GM23338 (cell line): ENCODE measurements at regions not wholly inside any gene's neighbourhood (a gene's known extent, or its start where the extent isn't known, plus 50 kb on each side); places are given as distances from the start of the nearest gene placed in this dataset.

Experiments
- ATAC-seq: fragments of 200-7000 bp; cut with Tn5 transposase; 3 replicates; pipeline ENCODE4 v1.9.1; 2020
- DNase-seq: peaks from one replicate; pipeline ENCODE4 v3.0.0-alpha.2; 2015; ENCODE audit warnings: low spot score
- H2AFZ ChIP-seq: fragments of 200-600 bp; sonication (generic); 2 replicates; pipeline ENCODE4 v1.8.0; 2016; ENCODE audit warnings: antibody characterized with exemption, mild to moderate bottlenecking, moderate library complexity
- H3F3A ChIP-seq: fragments of 200-600 bp; sonication (generic); replicated peaks from 2 replicates; pipeline ENCODE4 v1.8.0; 2017; ENCODE audit warnings: antibody characterized with exemption, mixed run types, low read depth
- H3K27ac ChIP-seq: fragments of 200-600 bp; sonication (generic); 2 replicates; pipeline ENCODE4 v1.6.1; 2016; ENCODE audit warnings: low read depth
- H3K27me3 ChIP-seq: fragments of 200-600 bp; sonication (generic); 2 replicates; pipeline ENCODE4 v1.8.0; 2016; ENCODE audit warnings: mild to moderate bottlenecking, mixed run types, moderate library complexity; ENCODE audit not compliant: insufficient read depth
- H3K36me3 ChIP-seq: fragments of 200-600 bp; sonication (generic); 2 replicates; pipeline ENCODE4 v1.8.0; 2016; ENCODE audit warnings: mild to moderate bottlenecking; ENCODE audit not compliant: insufficient read depth
- H3K4me1 ChIP-seq: fragments of 200-600 bp; sonication (generic); 2 replicates; pipeline ENCODE4 v1.8.0; 2016; ENCODE audit warnings: mild to moderate bottlenecking, moderate library complexity; ENCODE audit not compliant: insufficient read depth
- H3K4me2 ChIP-seq: fragments of 200-600 bp; sonication (generic); 2 replicates; pipeline ENCODE4 v1.7.1; 2017; ENCODE audit warnings: mixed run types
- H3K4me3 ChIP-seq: fragments of 200-600 bp; sonication (generic); 2 replicates; pipeline ENCODE4 v1.6.1; 2016; ENCODE audit warnings: mixed run types
- H3K79me2 ChIP-seq: fragments of 200-600 bp; sonication (generic); replicated peaks from 2 replicates; pipeline ENCODE4 v1.8.0; 2017; ENCODE audit warnings: mild to moderate bottlenecking; ENCODE audit not compliant: insufficient read depth
- H3K9me2 ChIP-seq: fragments of 200-600 bp; sonication (generic); 2 replicates; pipeline ENCODE4 v1.8.0; 2017; ENCODE audit not compliant: insufficient read depth
- H4K20me1 ChIP-seq: fragments of 200-600 bp; sonication (generic); replicated peaks from 2 replicates; pipeline ENCODE4 v1.8.0; 2017; ENCODE audit warnings: mild to moderate bottlenecking; ENCODE audit not compliant: insufficient read depth
- H3K27ac Mint-ChIP-seq: 2 replicates; pipeline ENCODE4 v1.8.0; 2020; ENCODE audit warnings: inconsistent platforms, mild to moderate bottlenecking, moderate library complexity, mixed read lengths
- H3K27me3 Mint-ChIP-seq: 3 replicates; pipeline ENCODE4 v1.8.0; 2022; ENCODE audit warnings: low read depth, mild to moderate bottlenecking, moderate library complexity, mixed read lengths, inconsistent platforms; ENCODE audit not compliant: insufficient read depth, poor library complexity
- H3K36me3 Mint-ChIP-seq: 3 replicates; pipeline ENCODE4 v1.8.0; 2021; ENCODE audit warnings: low read depth, mild to moderate bottlenecking, inconsistent platforms, moderate library complexity, mixed read lengths
- H3K4me1 Mint-ChIP-seq: 3 replicates; pipeline ENCODE4 v1.8.0; 2020; ENCODE audit warnings: mild to moderate bottlenecking, inconsistent platforms, mixed read lengths
- H3K4me3 Mint-ChIP-seq: 3 replicates; pipeline ENCODE4 v1.8.0; 2021; ENCODE audit warnings: moderate library complexity, mild to moderate bottlenecking, inconsistent platforms, mixed read lengths
- H3K9me3 Mint-ChIP-seq: 3 replicates; pipeline ENCODE4 v1.8.0; 2020; ENCODE audit warnings: moderate library complexity, mild to moderate bottlenecking, inconsistent platforms, mixed read lengths
- EZH2 ChIP-seq: fragments of 200-600 bp; sonication (generic); IDR thresholded peaks from one replicate; pipeline ENCODE4 v1.8.0; 2017; ENCODE audit warnings: antibody characterized with exemption, mild to moderate bottlenecking, low read depth; ENCODE audit not compliant: unreplicated experiment
- JUNB ChIP-seq: IDR thresholded peaks from one replicate; pipeline ENCODE4 v1.6.1; 2016; ENCODE audit warnings: antibody characterized with exemption; ENCODE audit not compliant: unreplicated experiment
- NANOG ChIP-seq: IDR thresholded peaks from 2 replicates; pipeline ENCODE4 v1.6.1; 2016; ENCODE audit warnings: antibody characterized with exemption, borderline replicate concordance
- POLR2AphosphoS5 ChIP-seq: IDR thresholded peaks from 2 replicates; pipeline ENCODE4 v1.6.1; 2016; ENCODE audit warnings: antibody characterized with exemption, low read depth
- ZNF331 ChIP-seq: fragments of 250-450 bp; sonication (Bioruptor Pico); IDR thresholded peaks from 2 replicates; pipeline ENCODE4 v1.5.0; 2020; ENCODE audit warnings: low read depth, mild to moderate bottlenecking, moderate library complexity
- TF ChIP-seq, protein P1 (sequence below), 2 experiments: fragments of 200-600 bp in 1 of 2; sonication (generic) in 1 of 2; conservative IDR thresholded peaks; 2 replicates each; pipeline versions ENCODE4 v1.5.1 to v1.6.1; 2016 to 2017; ENCODE audit warnings: antibody characterized with exemption in 2 of 2, low read depth in 2 of 2, mild to moderate bottlenecking in 2 of 2, moderate library complexity in 1 of 2
- TF ChIP-seq, protein P2 (sequence below): fragments of 250-450 bp; sonication (Bioruptor Pico); IDR thresholded peaks from 2 replicates; pipeline ENCODE4 v1.5.0; 2020; ENCODE audit warnings: mild to moderate bottlenecking, moderate library complexity

DNA sequence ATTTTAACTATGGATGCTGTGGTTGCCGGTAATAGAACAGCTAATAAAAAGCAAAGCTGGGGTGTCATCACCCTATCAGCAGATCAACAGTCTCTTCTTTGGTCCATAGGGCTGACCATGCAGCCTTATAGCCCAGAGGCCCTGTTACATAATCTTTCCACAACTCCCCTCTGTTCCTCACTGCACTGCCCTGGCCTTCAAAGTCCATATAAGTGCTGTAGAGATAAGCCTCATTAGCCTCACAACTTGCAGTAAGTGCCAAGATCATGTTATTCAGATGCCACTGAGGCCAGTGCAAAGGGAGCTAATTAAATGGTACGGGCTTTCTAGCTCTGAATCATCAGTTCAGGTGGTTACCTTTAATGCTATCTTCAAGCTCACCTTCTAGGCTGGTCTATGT, 89.7 kb upstream of the CXCR4 start (continued):
- TF ChIP-seq, protein P1, sequence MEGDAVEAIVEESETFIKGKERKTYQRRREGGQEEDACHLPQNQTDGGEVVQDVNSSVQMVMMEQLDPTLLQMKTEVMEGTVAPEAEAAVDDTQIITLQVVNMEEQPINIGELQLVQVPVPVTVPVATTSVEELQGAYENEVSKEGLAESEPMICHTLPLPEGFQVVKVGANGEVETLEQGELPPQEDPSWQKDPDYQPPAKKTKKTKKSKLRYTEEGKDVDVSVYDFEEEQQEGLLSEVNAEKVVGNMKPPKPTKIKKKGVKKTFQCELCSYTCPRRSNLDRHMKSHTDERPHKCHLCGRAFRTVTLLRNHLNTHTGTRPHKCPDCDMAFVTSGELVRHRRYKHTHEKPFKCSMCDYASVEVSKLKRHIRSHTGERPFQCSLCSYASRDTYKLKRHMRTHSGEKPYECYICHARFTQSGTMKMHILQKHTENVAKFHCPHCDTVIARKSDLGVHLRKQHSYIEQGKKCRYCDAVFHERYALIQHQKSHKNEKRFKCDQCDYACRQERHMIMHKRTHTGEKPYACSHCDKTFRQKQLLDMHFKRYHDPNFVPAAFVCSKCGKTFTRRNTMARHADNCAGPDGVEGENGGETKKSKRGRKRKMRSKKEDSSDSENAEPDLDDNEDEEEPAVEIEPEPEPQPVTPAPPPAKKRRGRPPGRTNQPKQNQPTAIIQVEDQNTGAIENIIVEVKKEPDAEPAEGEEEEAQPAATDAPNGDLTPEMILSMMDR (conservative IDR thresholded peaks at IDR 0.05; ENCODE audit: low read depth in 2 of 2), result no peak
- no peak for TF ChIP-seq NANOG
- TF ChIP-seq EZH2, result no peak
- no peak for TF ChIP-seq ZNF331 (CRISPR knock-in tag)
- TF ChIP-seq, protein P2, sequence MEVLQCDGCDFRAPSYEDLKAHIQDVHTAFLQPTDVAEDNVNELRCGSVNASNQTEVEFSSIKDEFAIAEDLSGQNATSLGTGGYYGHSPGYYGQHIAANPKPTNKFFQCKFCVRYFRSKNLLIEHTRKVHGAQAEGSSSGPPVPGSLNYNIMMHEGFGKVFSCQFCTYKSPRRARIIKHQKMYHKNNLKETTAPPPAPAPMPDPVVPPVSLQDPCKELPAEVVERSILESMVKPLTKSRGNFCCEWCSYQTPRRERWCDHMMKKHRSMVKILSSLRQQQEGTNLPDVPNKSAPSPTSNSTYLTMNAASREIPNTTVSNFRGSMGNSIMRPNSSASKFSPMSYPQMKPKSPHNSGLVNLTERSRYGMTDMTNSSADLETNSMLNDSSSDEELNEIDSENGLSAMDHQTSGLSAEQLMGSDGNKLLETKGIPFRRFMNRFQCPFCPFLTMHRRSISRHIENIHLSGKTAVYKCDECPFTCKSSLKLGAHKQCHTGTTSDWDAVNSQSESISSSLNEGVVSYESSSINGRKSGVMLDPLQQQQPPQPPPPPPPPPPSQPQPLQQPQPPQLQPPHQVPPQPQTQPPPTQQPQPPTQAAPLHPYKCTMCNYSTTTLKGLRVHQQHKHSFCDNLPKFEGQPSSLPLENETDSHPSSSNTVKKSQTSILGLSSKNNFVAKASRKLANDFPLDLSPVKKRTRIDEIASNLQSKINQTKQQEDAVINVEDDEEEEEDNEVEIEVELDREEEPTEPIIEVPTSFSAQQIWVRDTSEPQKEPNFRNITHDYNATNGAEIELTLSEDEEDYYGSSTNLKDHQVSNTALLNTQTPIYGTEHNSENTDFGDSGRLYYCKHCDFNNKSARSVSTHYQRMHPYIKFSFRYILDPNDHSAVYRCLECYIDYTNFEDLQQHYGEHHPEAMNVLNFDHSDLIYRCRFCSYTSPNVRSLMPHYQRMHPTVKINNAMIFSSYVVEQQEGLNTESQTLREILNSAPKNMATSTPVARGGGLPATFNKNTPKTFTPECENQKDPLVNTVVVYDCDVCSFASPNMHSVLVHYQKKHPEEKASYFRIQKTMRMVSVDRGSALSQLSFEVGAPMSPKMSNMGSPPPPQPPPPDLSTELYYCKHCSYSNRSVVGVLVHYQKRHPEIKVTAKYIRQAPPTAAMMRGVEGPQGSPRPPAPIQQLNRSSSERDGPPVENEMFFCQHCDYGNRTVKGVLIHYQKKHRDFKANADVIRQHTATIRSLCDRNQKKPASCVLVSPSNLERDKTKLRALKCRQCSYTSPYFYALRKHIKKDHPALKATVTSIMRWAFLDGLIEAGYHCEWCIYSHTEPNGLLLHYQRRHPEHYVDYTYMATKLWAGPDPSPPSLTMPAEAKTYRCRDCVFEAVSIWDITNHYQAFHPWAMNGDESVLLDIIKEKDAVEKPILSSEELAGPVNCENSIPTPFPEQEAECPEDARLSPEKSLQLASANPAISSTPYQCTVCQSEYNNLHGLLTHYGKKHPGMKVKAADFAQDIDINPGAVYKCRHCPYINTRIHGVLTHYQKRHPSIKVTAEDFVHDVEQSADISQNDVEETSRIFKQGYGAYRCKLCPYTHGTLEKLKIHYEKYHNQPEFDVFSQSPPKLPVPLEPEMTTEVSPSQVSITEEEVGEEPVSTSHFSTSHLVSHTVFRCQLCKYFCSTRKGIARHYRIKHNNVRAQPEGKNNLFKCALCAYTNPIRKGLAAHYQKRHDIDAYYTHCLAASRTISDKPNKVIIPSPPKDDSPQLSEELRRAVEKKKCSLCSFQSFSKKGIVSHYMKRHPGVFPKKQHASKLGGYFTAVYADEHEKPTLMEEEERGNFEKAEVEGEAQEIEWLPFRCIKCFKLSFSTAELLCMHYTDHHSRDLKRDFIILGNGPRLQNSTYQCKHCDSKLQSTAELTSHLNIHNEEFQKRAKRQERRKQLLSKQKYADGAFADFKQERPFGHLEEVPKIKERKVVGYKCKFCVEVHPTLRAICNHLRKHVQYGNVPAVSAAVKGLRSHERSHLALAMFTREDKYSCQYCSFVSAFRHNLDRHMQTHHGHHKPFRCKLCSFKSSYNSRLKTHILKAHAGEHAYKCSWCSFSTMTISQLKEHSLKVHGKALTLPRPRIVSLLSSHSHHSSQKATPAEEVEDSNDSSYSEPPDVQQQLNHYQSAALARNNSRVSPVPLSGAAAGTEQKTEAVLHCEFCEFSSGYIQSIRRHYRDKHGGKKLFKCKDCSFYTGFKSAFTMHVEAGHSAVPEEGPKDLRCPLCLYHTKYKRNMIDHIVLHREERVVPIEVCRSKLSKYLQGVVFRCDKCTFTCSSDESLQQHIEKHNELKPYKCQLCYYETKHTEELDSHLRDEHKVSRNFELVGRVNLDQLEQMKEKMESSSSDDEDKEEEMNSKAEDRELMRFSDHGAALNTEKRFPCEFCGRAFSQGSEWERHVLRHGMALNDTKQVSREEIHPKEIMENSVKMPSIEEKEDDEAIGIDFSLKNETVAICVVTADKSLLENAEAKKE, result no peak
- no peak for TF ChIP-seq JUNB

DNA sequence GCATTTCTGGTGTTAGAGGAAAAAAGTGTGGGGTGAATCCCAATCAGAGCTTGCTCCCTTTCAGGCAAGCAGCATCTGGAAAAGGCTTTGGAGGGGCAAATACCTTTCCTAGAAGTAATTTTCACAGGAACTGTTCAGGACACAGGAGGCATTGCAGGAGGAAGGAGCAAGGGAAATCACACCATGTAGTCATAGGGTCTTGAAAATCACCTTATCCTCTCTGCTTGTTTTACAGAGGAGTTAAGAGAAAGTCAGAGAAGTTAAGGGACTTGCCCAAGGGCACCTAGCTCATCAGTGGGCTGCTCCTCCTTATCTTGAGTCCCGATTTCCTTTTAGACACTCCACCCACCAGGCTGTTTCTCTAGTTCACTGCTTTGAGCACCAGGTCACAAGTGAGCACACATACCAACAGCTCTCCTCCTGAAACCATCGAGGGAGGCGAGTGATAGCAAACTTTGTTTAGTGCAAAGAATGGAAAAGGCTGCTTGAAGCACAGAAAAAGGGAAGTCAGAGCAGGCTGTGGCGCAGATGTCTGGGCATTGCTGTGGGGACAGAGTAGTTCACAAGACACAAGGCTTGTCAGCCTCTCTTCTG, 89.2 kb upstream of the CXCR4 start:
- H3K27ac ChIP-seq, result no peak overlapping the region
- H3K9me3 Mint-ChIP-seq, result peaks cover 17% of the 10 kb centered on the region
- H3K27ac Mint-ChIP-seq, result no peak overlapping the region
- no peak overlapping the region for H3K4me3 ChIP-seq
- ATAC-seq (no peak), DNase-seq (no peak)
- no peaks in the 10 kb centered on the region for H4K20me1 ChIP-seq
- no peaks in the 10 kb centered on the region for H3K4me1 Mint-ChIP-seq
- H3F3A ChIP-seq, result no peaks in the 10 kb centered on the region
- peaks cover 17% of the 10 kb centered on the region; the same call in 1 of the 2 replicates for H3K9me2 ChIP-seq
- no peak overlapping the region for H3K4me3 Mint-ChIP-seq
- H3K27me3 ChIP-seq, result no peaks in the 10 kb centered on the region
- H3K27me3 Mint-ChIP-seq, result peaks cover 3% of the 10 kb centered on the region
- no peaks in the 10 kb centered on the region; the same call in 1 of the 2 replicates for H3K36me3 ChIP-seq
- H3K4me1 ChIP-seq, result no peaks in the 10 kb centered on the region
- H3K36me3 Mint-ChIP-seq, result peaks cover 4% of the 10 kb centered on the region; the same call in 1 of the 3 replicates
- no peak overlapping the region for H3K4me2 ChIP-seq
- peak overlapping the region; percentile 14; the same call in 1 of the 2 replicates for H2AFZ ChIP-seq
- H3K79me2 ChIP-seq, result no peaks in the 10 kb centered on the region
- TF ChIP-seq POLR2AphosphoS5 (no peak), EZH2 (no peak), NANOG (no peak)
- TF ChIP-seq, protein P2, result no peak
